ENCODE measurements at regions not wholly inside any gene's neighbourhood (a gene's known extent, or its start where the extent isn't known, plus 50 kb on each side); places are given as distances from the start of the nearest gene placed in this dataset.
A peak's percentile ranks its signal among the peaks of the same experiment; 100 is the strongest.

GRCh38 chr7:36784991-36785940 is 61.0 kb upstream of the AOAH start:
- H3K36me3 ChIP-seq (ENCODE audit: control insufficient read depth in 2 of 2, insufficient read depth in 2 of 2, low read length in 1 of 2), result no peaks in the 10 kb centered on the region
- no peaks in the 10 kb centered on the region for H3K27me3 ChIP-seq (ENCODE audit: control insufficient read depth in 2 of 2, insufficient read depth in 1 of 2, low read length in 1 of 2)
- H3K9me3 ChIP-seq (ENCODE audit: control insufficient read depth in 2 of 2, insufficient read depth in 1 of 2, low read length in 1 of 2), result peaks cover 0 to 2% of the 10 kb centered on the region in 2 donors
- 59% methylated on average over 13 of the region's 13 CpGs for WGBS
- DNase-seq (ENCODE audit: low read depth in 6 of 9, low spot score in 9 of 9), result peak in 4 of 9 donors; percentile 48 to 83 (median 62)
- peaks cover 6 to 41% of the 10 kb centered on the region in 2 donors for H3K4me1 ChIP-seq (ENCODE audit: control insufficient read depth in 2 of 2, insufficient read depth in 2 of 2, low read length in 2 of 2)
- no peak overlapping the region for H3K4me3 ChIP-seq (ENCODE audit: low read length in 2 of 2)
- H3K27ac ChIP-seq (ENCODE audit: low read depth in 1 of 2, low read length in 1 of 2), result peak overlapping the region; percentile 57 to 64

GRCh38 chr7:36781011-36781738 is 56.9 kb upstream of the AOAH start:
- 88% methylated on average over 5 of the region's 5 CpGs for WGBS
- Histone ChIP-seq H3K27me3 (ENCODE audit: control insufficient read depth in 2 of 2, insufficient read depth in 1 of 2, low read length in 1 of 2) (no peaks in the 10 kb centered on the region), H3K4me3 (ENCODE audit: low read length in 2 of 2) (no peak overlapping the region), H3K36me3 (ENCODE audit: control insufficient read depth in 2 of 2, insufficient read depth in 2 of 2, low read length in 1 of 2) (no peaks in the 10 kb centered on the region), H3K27ac (ENCODE audit: low read depth in 1 of 2, low read length in 1 of 2) (peak overlapping the region; percentile 37 to 79), H3K9me3 (ENCODE audit: control insufficient read depth in 2 of 2, insufficient read depth in 1 of 2, low read length in 1 of 2) (peaks cover 0 to 2% of the 10 kb centered on the region in 2 donors), H3K4me1 (ENCODE audit: control insufficient read depth in 2 of 2, insufficient read depth in 2 of 2, low read length in 2 of 2) (peaks cover 13 to 34% of the 10 kb centered on the region in 2 donors)
- peak in 4 of 9 donors; percentile 34 to 79 (median 44) for DNase-seq (ENCODE audit: low read depth in 6 of 9, low spot score in 9 of 9)

GRCh38 chr7:36777855-36778254 is 53.6 kb upstream of the AOAH start:
- Histone ChIP-seq H3K4me3 (ENCODE audit: low read length in 2 of 2) (no peak overlapping the region), H3K36me3 (ENCODE audit: control insufficient read depth in 2 of 2, insufficient read depth in 2 of 2, low read length in 1 of 2) (no peaks in the 10 kb centered on the region), H3K9me3 (ENCODE audit: control insufficient read depth in 2 of 2, insufficient read depth in 1 of 2, low read length in 1 of 2) (peaks cover 0 to 2% of the 10 kb centered on the region in 2 donors), H3K27ac (ENCODE audit: low read depth in 1 of 2, low read length in 1 of 2) (peak overlapping the region; percentile 86), H3K4me1 (ENCODE audit: control insufficient read depth in 2 of 2, insufficient read depth in 2 of 2, low read length in 2 of 2) (peaks cover 13 to 38% of the 10 kb centered on the region in 2 donors), H3K27me3 (ENCODE audit: control insufficient read depth in 2 of 2, insufficient read depth in 1 of 2, low read length in 1 of 2) (no peaks in the 10 kb centered on the region)
- 73% methylated on average over 4 of the region's 4 CpGs for WGBS
- no peak for DNase-seq (ENCODE audit: low read depth in 6 of 9, low spot score in 9 of 9)

GRCh38 chr7:36777062-36777461 is 52.8 kb upstream of the AOAH start:
- no peaks in the 10 kb centered on the region for H3K36me3 ChIP-seq (ENCODE audit: control insufficient read depth in 2 of 2, insufficient read depth in 2 of 2, low read length in 1 of 2)
- WGBS, result 10% methylated on average over 7 of the region's 7 CpGs
- H3K4me3 ChIP-seq (ENCODE audit: low read length in 2 of 2), result peak overlapping the region in 1 of 2 donors; percentile 29
- peak in 7 of 9 donors; percentile 44 to 86 (median 59) for DNase-seq (ENCODE audit: low read depth in 6 of 9, low spot score in 9 of 9)
- peaks cover 0 to 2% of the 10 kb centered on the region in 2 donors for H3K9me3 ChIP-seq (ENCODE audit: control insufficient read depth in 2 of 2, insufficient read depth in 1 of 2, low read length in 1 of 2)
- peaks cover 13 to 36% of the 10 kb centered on the region in 2 donors for H3K4me1 ChIP-seq (ENCODE audit: control insufficient read depth in 2 of 2, insufficient read depth in 2 of 2, low read length in 2 of 2)
- peak overlapping the region; percentile 86 to 92 for H3K27ac ChIP-seq (ENCODE audit: low read depth in 1 of 2, low read length in 1 of 2)
- H3K27me3 ChIP-seq (ENCODE audit: control insufficient read depth in 2 of 2, insufficient read depth in 1 of 2, low read length in 1 of 2), result no peaks in the 10 kb centered on the region

- no peak for DNase-seq (ENCODE audit: low read depth in 6 of 9, low spot score in 9 of 9)
- Histone ChIP-seq H3K9me3 (ENCODE audit: control insufficient read depth in 2 of 2, insufficient read depth in 1 of 2, low read length in 1 of 2) (no peaks in the 10 kb centered on the region), H3K4me3 (ENCODE audit: low read length in 2 of 2) (no peak overlapping the region), H3K36me3 (ENCODE audit: control insufficient read depth in 2 of 2, insufficient read depth in 2 of 2, low read length in 1 of 2) (no peaks in the 10 kb centered on the region), H3K27me3 (ENCODE audit: control insufficient read depth in 2 of 2, insufficient read depth in 1 of 2, low read length in 1 of 2) (no peaks in the 10 kb centered on the region), H3K27ac (ENCODE audit: low read depth in 1 of 2, low read length in 1 of 2) (peak overlapping the region; percentile 1 to 18), H3K4me1 (ENCODE audit: control insufficient read depth in 2 of 2, insufficient read depth in 2 of 2, low read length in 2 of 2) (peaks cover 13 to 34% of the 10 kb centered on the region in 2 donors)
- 31% methylated on average over 1 of the region's 1 CpG for WGBS
Observed at GRCh38 chr7:36775676-36776075, 51.4 kb upstream of the AOAH start.

- peak overlapping the region; percentile 1 to 69 for H3K27ac ChIP-seq (ENCODE audit: low read depth in 1 of 2, low read length in 1 of 2)
- WGBS, result 94% methylated on average over 1 of the region's 1 CpG
- H3K36me3 ChIP-seq (ENCODE audit: control insufficient read depth in 2 of 2, insufficient read depth in 2 of 2, low read length in 1 of 2), result no peaks in the 10 kb centered on the region
- H3K4me1 ChIP-seq (ENCODE audit: control insufficient read depth in 2 of 2, insufficient read depth in 2 of 2, low read length in 2 of 2), result peaks cover 13 to 34% of the 10 kb centered on the region in 2 donors
- H3K9me3 ChIP-seq (ENCODE audit: control insufficient read depth in 2 of 2, insufficient read depth in 1 of 2, low read length in 1 of 2), result no peaks in the 10 kb centered on the region
- H3K4me3 ChIP-seq (ENCODE audit: low read length in 2 of 2), result no peak overlapping the region
- no peak for DNase-seq (ENCODE audit: low read depth in 6 of 9, low spot score in 9 of 9)
- no peaks in the 10 kb centered on the region for H3K27me3 ChIP-seq (ENCODE audit: control insufficient read depth in 2 of 2, insufficient read depth in 1 of 2, low read length in 1 of 2)
Observed at GRCh38 chr7:36775061-36775620, 50.8 kb upstream of the AOAH start.
